Transverse colon (tissue), 4 donors: ENCODE measurements at regions not wholly inside any gene's neighbourhood (a gene's known extent, or its start where the extent isn't known, plus 50 kb on each side); places are given as distances from the start of the nearest gene placed in this dataset.

Experiments used
- POLR2A ChIP-seq: fragments of 450-650 bp; IDR thresholded peaks from one replicate; pipeline ENCODE4 v1.6.1; 2016; ENCODE audit warnings: antibody characterized with exemption, mild to moderate bottlenecking, moderate library complexity
- POLR2AphosphoS5 ChIP-seq, 3 donors: sonication (generic); formaldehyde crosslinking; IDR thresholded peaks; one replicate each; pipeline ENCODE4 v1.6.1; 2016; ENCODE audit warnings: antibody characterized with exemption in 3 of 3
- TF ChIP-seq, protein P1 (sequence below), 5 experiments: fragments of 200-600 bp in 3 of 5; fragments of 450-650 bp in 2 of 5; sonication (generic) in 3 of 5; IDR thresholded peaks; 1 replicate in 2 of 5; 2 replicates in 3 of 5; pipeline ENCODE4 v1.5.1; 2016 to 2017; ENCODE audit warnings: antibody characterized with exemption in 5 of 5, inconsistent platforms in 3 of 5, mild to moderate bottlenecking in 2 of 5, moderate library complexity in 1 of 5

DNA sequence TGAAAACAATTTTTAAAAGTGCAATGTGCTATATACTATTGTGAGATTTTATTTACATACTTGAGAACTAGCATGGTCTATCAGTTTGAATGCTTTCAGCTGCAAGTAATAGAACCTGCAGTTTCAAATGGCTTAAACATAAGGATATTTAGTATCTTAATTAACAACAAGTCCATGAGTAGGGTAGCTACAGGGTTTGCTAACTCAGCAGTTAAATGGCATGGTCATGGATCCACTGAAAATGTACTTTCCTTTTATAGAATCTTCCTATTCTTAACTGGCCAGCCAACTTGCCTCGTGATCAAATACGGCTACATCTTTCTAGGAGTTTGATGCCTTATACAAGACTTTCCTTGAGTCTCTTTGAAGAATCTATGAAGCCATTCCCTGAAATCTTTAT is 452.8 kb upstream of the SEMA6A start:
- TF ChIP-seq POLR2AphosphoS5 (IDR thresholded peaks at IDR 0.05), result no peak
- no peak for TF ChIP-seq POLR2A
- TF ChIP-seq, protein P1, sequence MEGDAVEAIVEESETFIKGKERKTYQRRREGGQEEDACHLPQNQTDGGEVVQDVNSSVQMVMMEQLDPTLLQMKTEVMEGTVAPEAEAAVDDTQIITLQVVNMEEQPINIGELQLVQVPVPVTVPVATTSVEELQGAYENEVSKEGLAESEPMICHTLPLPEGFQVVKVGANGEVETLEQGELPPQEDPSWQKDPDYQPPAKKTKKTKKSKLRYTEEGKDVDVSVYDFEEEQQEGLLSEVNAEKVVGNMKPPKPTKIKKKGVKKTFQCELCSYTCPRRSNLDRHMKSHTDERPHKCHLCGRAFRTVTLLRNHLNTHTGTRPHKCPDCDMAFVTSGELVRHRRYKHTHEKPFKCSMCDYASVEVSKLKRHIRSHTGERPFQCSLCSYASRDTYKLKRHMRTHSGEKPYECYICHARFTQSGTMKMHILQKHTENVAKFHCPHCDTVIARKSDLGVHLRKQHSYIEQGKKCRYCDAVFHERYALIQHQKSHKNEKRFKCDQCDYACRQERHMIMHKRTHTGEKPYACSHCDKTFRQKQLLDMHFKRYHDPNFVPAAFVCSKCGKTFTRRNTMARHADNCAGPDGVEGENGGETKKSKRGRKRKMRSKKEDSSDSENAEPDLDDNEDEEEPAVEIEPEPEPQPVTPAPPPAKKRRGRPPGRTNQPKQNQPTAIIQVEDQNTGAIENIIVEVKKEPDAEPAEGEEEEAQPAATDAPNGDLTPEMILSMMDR (IDR thresholded peaks at IDR 0.05), result no peak
